ENCODE measurements at regions not wholly inside any gene's neighbourhood (a gene's known extent, or its start where the extent isn't known, plus 50 kb on each side); places are given as distances from the start of the nearest gene placed in this dataset.

DNA sequence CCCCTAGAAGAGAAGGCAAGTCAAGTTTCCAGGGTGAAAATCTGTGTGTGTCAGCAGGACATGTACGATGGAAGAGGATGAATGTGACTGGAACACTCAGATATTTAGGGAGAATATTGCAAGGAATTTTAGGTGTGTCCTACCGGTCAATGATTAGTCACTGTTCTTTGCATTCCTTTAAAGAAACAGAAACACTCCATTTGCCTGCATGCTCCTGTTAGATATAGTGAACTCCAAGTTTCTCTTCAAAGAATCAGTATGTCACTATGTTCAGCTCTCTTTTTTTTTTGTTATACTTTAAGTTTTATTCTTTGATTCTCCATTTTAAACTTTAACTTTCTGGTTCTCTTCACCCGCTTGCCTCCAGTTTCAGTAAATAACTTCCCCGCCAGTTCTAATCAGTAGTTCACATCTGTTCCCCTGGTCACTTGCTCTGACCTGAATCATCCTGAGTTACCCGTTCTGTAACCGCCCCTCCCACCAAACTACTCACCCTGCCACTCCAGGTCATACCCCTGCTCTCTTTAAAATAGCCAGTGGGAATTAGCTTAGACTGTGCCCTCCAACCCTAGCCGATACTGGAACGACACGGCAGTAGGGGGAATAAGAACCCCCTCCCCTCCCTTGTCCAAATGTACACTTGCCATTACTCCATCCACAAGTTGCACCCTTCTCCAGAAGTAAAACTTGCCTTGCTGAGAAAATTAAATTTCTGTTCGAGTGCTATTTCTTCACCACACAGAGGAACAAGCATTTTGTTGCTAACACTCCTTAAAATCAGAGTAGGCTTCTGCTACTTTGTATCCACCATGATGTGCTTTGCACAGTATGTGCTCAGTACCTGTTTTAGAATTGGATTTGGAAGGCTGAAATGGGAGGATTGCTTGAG is 268.4 kb downstream of the METTL4 start:
- no peak for DNase-seq
- Histone ChIP-seq H2AFZ (ENCODE audit: low read length) (no peak overlapping the region), H3F3A (ENCODE audit: insufficient read depth, low read length) (no peaks in the 10 kb centered on the region), H3K9ac (ENCODE audit: low read length) (no peak overlapping the region), H3K36me3 (replicated peaks; ENCODE audit: insufficient read depth, low read length) (no peaks in the 10 kb centered on the region), H4K20me1 (ENCODE audit: insufficient read depth, low read length) (no peaks in the 10 kb centered on the region), H3K4me3 (ENCODE audit: low read length) (no peak overlapping the region), H3K4me1 (ENCODE audit: low read length) (no peaks in the 10 kb centered on the region), H3K27me3 (replicated peaks; ENCODE audit: insufficient read depth, low read length) (no peaks in the 10 kb centered on the region), H3K4me2 (ENCODE audit: low read depth, low read length) (no peak overlapping the region), H3K79me2 (ENCODE audit: low read length) (no peaks in the 10 kb centered on the region), H3K27ac (ENCODE audit: low read length) (no peak overlapping the region), H3K9me3 (replicated peaks; ENCODE audit: insufficient read depth, low read length) (no peaks in the 10 kb centered on the region), H3K9me2 (replicated peaks; ENCODE audit: insufficient read depth, low read length) (0 out of 2 replicates have a peak, but pooled peaks cover 3% of the 10 kb centered on the region)
- no peak for TF ChIP-seq EZH2 (optimal IDR thresholded peaks at IDR 0.05; ENCODE audit: low read depth, low read length)
- no peak for TF ChIP-seq EZH2phosphoT487 (IDR thresholded peaks at IDR 0.05; ENCODE audit: low read length)
- TF ChIP-seq, protein P1, sequence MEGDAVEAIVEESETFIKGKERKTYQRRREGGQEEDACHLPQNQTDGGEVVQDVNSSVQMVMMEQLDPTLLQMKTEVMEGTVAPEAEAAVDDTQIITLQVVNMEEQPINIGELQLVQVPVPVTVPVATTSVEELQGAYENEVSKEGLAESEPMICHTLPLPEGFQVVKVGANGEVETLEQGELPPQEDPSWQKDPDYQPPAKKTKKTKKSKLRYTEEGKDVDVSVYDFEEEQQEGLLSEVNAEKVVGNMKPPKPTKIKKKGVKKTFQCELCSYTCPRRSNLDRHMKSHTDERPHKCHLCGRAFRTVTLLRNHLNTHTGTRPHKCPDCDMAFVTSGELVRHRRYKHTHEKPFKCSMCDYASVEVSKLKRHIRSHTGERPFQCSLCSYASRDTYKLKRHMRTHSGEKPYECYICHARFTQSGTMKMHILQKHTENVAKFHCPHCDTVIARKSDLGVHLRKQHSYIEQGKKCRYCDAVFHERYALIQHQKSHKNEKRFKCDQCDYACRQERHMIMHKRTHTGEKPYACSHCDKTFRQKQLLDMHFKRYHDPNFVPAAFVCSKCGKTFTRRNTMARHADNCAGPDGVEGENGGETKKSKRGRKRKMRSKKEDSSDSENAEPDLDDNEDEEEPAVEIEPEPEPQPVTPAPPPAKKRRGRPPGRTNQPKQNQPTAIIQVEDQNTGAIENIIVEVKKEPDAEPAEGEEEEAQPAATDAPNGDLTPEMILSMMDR (IDR thresholded peaks at IDR 0.05; ENCODE audit: low read length): no peak

DNA sequence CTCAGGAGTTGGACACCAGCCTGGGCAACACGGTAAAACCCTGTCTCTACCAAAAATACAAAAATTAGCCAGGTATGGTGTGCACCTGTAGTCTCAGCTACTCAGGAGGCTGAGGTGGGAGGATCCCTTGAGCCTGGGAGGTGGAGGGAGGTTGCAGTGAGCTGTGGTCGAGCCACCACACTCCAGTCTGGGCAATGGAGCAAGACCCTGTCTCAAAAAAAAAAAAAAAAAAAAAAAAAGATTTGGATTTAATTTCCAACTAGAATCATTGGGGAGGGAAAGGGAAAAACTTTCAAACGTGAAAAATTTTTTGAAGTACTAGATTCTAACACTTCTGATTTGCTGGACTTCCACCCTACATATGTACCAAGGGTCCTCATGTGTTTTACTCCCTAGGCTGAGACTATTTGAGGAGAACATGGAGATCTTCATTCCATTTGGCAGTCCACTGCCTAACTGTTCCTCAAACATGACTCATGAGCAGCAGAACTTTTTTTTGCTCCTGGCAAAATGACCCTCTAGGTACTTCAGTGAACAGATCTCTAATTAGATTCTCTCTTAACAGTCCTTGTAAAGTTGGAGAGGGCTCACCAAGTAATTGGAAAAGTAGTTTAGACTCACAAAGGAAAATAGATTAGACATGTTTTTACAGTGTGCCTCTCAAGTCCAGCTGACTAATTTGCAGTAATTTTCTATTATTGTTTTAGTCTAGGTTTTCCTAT is 267.6 kb downstream of the METTL4 start:
- H3K9me3 ChIP-seq (replicated peaks; ENCODE audit: insufficient read depth, low read length): no peaks in the 10 kb centered on the region
- no peaks in the 10 kb centered on the region for H3K36me3 ChIP-seq (replicated peaks; ENCODE audit: insufficient read depth, low read length)
- H3F3A ChIP-seq (ENCODE audit: insufficient read depth, low read length): no peaks in the 10 kb centered on the region
- no peak for TF ChIP-seq EZH2 (optimal IDR thresholded peaks at IDR 0.05; ENCODE audit: low read depth, low read length)
- no peak for TF ChIP-seq EZH2phosphoT487 (IDR thresholded peaks at IDR 0.05; ENCODE audit: low read length)
- TF ChIP-seq, protein P1 (IDR thresholded peaks at IDR 0.05; ENCODE audit: low read length): no peak
- H3K79me2 ChIP-seq (ENCODE audit: low read length): no peaks in the 10 kb centered on the region
- H4K20me1 ChIP-seq (ENCODE audit: insufficient read depth, low read length): no peaks in the 10 kb centered on the region
- no peaks in the 10 kb centered on the region for H3K27me3 ChIP-seq (replicated peaks; ENCODE audit: insufficient read depth, low read length)
- no peak overlapping the region for H3K27ac ChIP-seq (ENCODE audit: low read length)
- H3K4me2 ChIP-seq (ENCODE audit: low read depth, low read length): no peak overlapping the region
- no peak for DNase-seq
- no peaks in the 10 kb centered on the region for H3K4me1 ChIP-seq (ENCODE audit: low read length)
- H2AFZ ChIP-seq (ENCODE audit: low read length): no peak overlapping the region
- no peak overlapping the region for H3K4me3 ChIP-seq (ENCODE audit: low read length)
- no peak overlapping the region for H3K9ac ChIP-seq (ENCODE audit: low read length)
- H3K9me2 ChIP-seq (replicated peaks; ENCODE audit: insufficient read depth, low read length): 0 out of 2 replicates have a peak, but pooled peaks cover 3% of the 10 kb centered on the region

DNA sequence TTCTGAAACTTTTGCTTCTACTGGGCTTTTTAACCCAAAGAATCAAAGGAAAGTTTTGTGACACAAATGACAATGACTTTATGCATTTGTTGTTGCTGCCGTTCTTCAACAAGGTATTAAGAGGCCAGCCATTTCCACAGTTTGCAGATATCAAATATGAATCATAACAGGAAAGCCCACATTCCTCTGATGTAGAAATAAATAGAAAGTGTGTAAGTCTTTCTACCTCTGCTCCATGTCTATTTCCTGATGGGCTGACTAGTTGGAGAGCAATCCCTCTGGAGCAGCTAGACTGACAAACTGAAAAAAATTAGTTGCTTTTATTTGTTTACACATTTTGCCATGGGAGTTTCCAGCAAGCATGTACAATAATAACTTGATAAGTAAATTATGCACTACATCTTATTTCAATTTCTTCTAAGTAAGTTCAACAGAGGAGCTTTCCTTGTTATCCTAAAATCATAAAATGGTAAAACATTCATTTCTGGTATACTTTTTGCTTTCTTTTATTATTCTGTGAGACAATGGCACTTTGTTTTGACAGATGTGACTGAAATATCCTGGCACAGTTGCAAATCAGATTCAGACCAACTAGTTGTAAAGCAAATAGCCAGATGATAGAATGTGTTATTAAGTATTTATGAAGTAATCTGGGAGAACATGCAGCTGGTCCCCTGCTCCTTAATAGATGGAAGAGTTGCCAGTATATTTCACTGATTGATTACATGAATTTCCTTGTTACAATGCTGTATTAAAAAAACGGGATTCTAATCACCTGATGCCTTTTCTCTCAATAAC is 266.7 kb downstream of the METTL4 start:
- Histone ChIP-seq H3K4me3 (ENCODE audit: low read length) (no peak overlapping the region), H3K9me2 (replicated peaks; ENCODE audit: insufficient read depth, low read length) (0 out of 2 replicates have a peak, but pooled peaks cover 3% of the 10 kb centered on the region), H2AFZ (ENCODE audit: low read length) (no peak overlapping the region), H3K4me2 (ENCODE audit: low read depth, low read length) (no peak overlapping the region), H3K9ac (ENCODE audit: low read length) (no peak overlapping the region), H3K27ac (ENCODE audit: low read length) (no peak overlapping the region), H3K9me3 (replicated peaks; ENCODE audit: insufficient read depth, low read length) (no peaks in the 10 kb centered on the region), H3K36me3 (replicated peaks; ENCODE audit: insufficient read depth, low read length) (no peaks in the 10 kb centered on the region), H3K4me1 (ENCODE audit: low read length) (no peaks in the 10 kb centered on the region), H3K79me2 (ENCODE audit: low read length) (no peaks in the 10 kb centered on the region), H3F3A (ENCODE audit: insufficient read depth, low read length) (no peaks in the 10 kb centered on the region), H3K27me3 (replicated peaks; ENCODE audit: insufficient read depth, low read length) (no peaks in the 10 kb centered on the region), H4K20me1 (ENCODE audit: insufficient read depth, low read length) (no peaks in the 10 kb centered on the region)
- TF ChIP-seq EZH2 (optimal IDR thresholded peaks at IDR 0.05; ENCODE audit: low read depth, low read length): no peak
- TF ChIP-seq, protein P1 (IDR thresholded peaks at IDR 0.05; ENCODE audit: low read length): no peak
- no peak for TF ChIP-seq EZH2phosphoT487 (IDR thresholded peaks at IDR 0.05; ENCODE audit: low read length)
- no peak for DNase-seq
